ENCODE measurements at regions not wholly inside any gene's neighbourhood (a gene's known extent, or its start where the extent isn't known, plus 50 kb on each side); places are given as distances from the start of the nearest gene placed in this dataset.
A peak's percentile ranks its signal among the peaks of the same experiment; 100 is the strongest.

GRCh38 chr2:145067549-145068030, 547.7 kb upstream of the ZEB2 start:
- Histone ChIP-seq H3K4me1 (no peaks in the 10 kb centered on the region), H3K4me2 (ENCODE audit: low read length) (no peak overlapping the region), H3K4me3 (ENCODE audit: low read depth, low read length) (no peak overlapping the region), H3K27me3 (ENCODE audit: control insufficient read depth, insufficient read depth, low read length) (no peaks in the 10 kb centered on the region), H3K36me3 (ENCODE audit: control insufficient read depth, insufficient read depth, low read length) (no peaks in the 10 kb centered on the region), H3K27ac (no peak overlapping the region), H3K9ac (no peak overlapping the region), H3K9me3 (ENCODE audit: control insufficient read depth, low read length) (no peaks in the 10 kb centered on the region), H3K79me2 (no peaks in the 10 kb centered on the region), H2AFZ (no peak overlapping the region)
- TF ChIP-seq CTCF (IDR thresholded peaks at IDR 0.05) = no peak

GRCh38 chr2:145066856-145067548, 547.1 kb upstream of the ZEB2 start:
- H3K36me3 ChIP-seq (ENCODE audit: control insufficient read depth, insufficient read depth, low read length) = no peaks in the 10 kb centered on the region
- H2AFZ ChIP-seq = no peak overlapping the region
- TF ChIP-seq CTCF (IDR thresholded peaks at IDR 0.05) = no peak
- no peaks in the 10 kb centered on the region for H3K79me2 ChIP-seq
- no peak overlapping the region for H3K4me2 ChIP-seq (ENCODE audit: low read length)
- no peak overlapping the region for H3K4me3 ChIP-seq (ENCODE audit: low read depth, low read length)
- H3K27me3 ChIP-seq (ENCODE audit: control insufficient read depth, insufficient read depth, low read length) = no peaks in the 10 kb centered on the region
- H3K4me1 ChIP-seq = no peaks in the 10 kb centered on the region
- no peaks in the 10 kb centered on the region for H3K9me3 ChIP-seq (ENCODE audit: control insufficient read depth, low read length)
- H3K27ac ChIP-seq = peak overlapping the region; percentile 32
- no peak overlapping the region for H3K9ac ChIP-seq

GRCh38 chr2:145066151-145066661, 546.3 kb upstream of the ZEB2 start:
- no peaks in the 10 kb centered on the region for H3K79me2 ChIP-seq

GRCh38 chr2:145065342-145065741, 545.4 kb upstream of the ZEB2 start:
- Histone ChIP-seq H3K36me3 (ENCODE audit: control insufficient read depth, insufficient read depth, low read length) (no peaks in the 10 kb centered on the region), H3K4me1 (no peaks in the 10 kb centered on the region), H3K4me3 (ENCODE audit: low read depth, low read length) (no peak overlapping the region), H3K27ac (no peak overlapping the region), H3K9ac (no peak overlapping the region), H3K79me2 (no peaks in the 10 kb centered on the region), H3K9me3 (ENCODE audit: control insufficient read depth, low read length) (no peaks in the 10 kb centered on the region), H3K4me2 (ENCODE audit: low read length) (no peak overlapping the region), H2AFZ (no peak overlapping the region), H3K27me3 (ENCODE audit: control insufficient read depth, insufficient read depth, low read length) (no peaks in the 10 kb centered on the region)
- TF ChIP-seq CTCF (IDR thresholded peaks at IDR 0.05) = no peak

More at GRCh38 chr2:145066151-145066661, 546.3 kb upstream of the ZEB2 start:
- Histone ChIP-seq H3K9me3 (ENCODE audit: control insufficient read depth, low read length) (no peaks in the 10 kb centered on the region), H2AFZ (no peak overlapping the region), H3K4me2 (ENCODE audit: low read length) (no peak overlapping the region), H3K27me3 (ENCODE audit: control insufficient read depth, insufficient read depth, low read length) (no peaks in the 10 kb centered on the region), H3K36me3 (ENCODE audit: control insufficient read depth, insufficient read depth, low read length) (no peaks in the 10 kb centered on the region), H3K9ac (no peak overlapping the region), H3K4me3 (ENCODE audit: low read depth, low read length) (no peak overlapping the region), H3K4me1 (no peaks in the 10 kb centered on the region), H3K27ac (peak overlapping the region; percentile 32)
- TF ChIP-seq CTCF (IDR thresholded peaks at IDR 0.05) = no peak

- no peak overlapping the region for H3K27ac ChIP-seq
- no peaks in the 10 kb centered on the region for H3K9me3 ChIP-seq (ENCODE audit: control insufficient read depth, low read length)
Observed at GRCh38 chr2:145064511-145064910, 544.6 kb upstream of the ZEB2 start.

More at GRCh38 chr2:145064511-145064910, 544.6 kb upstream of the ZEB2 start:
- no peak for TF ChIP-seq CTCF (IDR thresholded peaks at IDR 0.05)
- H3K4me2 ChIP-seq (ENCODE audit: low read length) = no peak overlapping the region
- H3K4me3 ChIP-seq (ENCODE audit: low read depth, low read length) = no peak overlapping the region
- H3K27me3 ChIP-seq (ENCODE audit: control insufficient read depth, insufficient read depth, low read length) = no peaks in the 10 kb centered on the region
- H3K79me2 ChIP-seq = no peaks in the 10 kb centered on the region
- H3K9ac ChIP-seq = no peak overlapping the region
- H3K36me3 ChIP-seq (ENCODE audit: control insufficient read depth, insufficient read depth, low read length) = no peaks in the 10 kb centered on the region
- no peaks in the 10 kb centered on the region for H3K4me1 ChIP-seq
- H2AFZ ChIP-seq = no peak overlapping the region

Data from parathyroid adenoma (tissue), 2 donors.